ENCODE measurements at regions not wholly inside any gene's neighbourhood (a gene's known extent, or its start where the extent isn't known, plus 50 kb on each side); places are given as distances from the start of the nearest gene placed in this dataset.

GRCh38 chr6:126779331-126779730 is 339.1 kb upstream of the RSPO3 start:
- TF ChIP-seq POLR2A (IDR thresholded peaks at IDR 0.05): no peak
- TF ChIP-seq, protein P1, sequence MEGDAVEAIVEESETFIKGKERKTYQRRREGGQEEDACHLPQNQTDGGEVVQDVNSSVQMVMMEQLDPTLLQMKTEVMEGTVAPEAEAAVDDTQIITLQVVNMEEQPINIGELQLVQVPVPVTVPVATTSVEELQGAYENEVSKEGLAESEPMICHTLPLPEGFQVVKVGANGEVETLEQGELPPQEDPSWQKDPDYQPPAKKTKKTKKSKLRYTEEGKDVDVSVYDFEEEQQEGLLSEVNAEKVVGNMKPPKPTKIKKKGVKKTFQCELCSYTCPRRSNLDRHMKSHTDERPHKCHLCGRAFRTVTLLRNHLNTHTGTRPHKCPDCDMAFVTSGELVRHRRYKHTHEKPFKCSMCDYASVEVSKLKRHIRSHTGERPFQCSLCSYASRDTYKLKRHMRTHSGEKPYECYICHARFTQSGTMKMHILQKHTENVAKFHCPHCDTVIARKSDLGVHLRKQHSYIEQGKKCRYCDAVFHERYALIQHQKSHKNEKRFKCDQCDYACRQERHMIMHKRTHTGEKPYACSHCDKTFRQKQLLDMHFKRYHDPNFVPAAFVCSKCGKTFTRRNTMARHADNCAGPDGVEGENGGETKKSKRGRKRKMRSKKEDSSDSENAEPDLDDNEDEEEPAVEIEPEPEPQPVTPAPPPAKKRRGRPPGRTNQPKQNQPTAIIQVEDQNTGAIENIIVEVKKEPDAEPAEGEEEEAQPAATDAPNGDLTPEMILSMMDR (IDR thresholded peaks at IDR 0.05): no peak

All from esophagus squamous epithelium (tissue), 4 donors.